GM12892 (cell line): ENCODE measurements at regions not wholly inside any gene's neighbourhood (a gene's known extent, or its start where the extent isn't known, plus 50 kb on each side); places are given as distances from the start of the nearest gene placed in this dataset.

Source experiments
- POLR2A ChIP-seq: IDR thresholded peaks from 2 replicates; pipeline ENCODE4 v1.6.1; 2011; ENCODE audit warnings: low read depth, low read length, control low read depth
- POLR2AphosphoS5 ChIP-seq: IDR thresholded peaks from 2 replicates; pipeline ENCODE4 v1.6.1; 2011; ENCODE audit warnings: low read depth, low read length, control low read depth

GRCh38 chr10:29827512-29827911 is 192.7 kb upstream of the SVIL start:
- TF ChIP-seq POLR2A (no peak), POLR2AphosphoS5 (no peak)
